ENCODE measurements at regions not wholly inside any gene's neighbourhood (a gene's known extent, or its start where the extent isn't known, plus 50 kb on each side); places are given as distances from the start of the nearest gene placed in this dataset.

DNA sequence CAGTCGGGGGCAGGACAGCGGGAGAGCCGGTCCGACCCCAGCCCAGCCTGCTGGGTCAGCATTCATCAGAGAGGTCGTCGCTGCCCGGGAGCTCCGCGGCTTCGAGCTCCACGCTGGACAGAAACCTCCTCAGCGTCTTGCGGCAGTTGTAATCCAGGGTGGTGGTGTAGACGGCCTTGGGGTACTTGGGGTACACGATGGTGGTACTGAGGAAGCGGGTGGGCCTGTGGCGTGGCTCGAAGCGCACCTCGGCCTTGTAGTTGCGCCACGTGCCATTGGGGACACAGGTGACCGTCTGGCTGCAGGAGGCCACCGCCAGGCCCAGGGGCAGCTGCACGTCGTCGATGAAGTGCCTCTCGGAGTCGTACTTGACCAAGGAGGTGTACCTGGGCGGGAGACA lies 90.5 kb upstream of the RPH3AL start:
- TF ChIP-seq JUN (CRISPR knock-in tag; IDR thresholded peaks at IDR 0.05): no peak
- TF ChIP-seq XBP1 (CRISPR knock-in tag; IDR thresholded peaks at IDR 0.05): no peak
- TF ChIP-seq REXO4 (CRISPR knock-in tag; IDR thresholded peaks at IDR 0.05; ENCODE audit: borderline replicate concordance): no peak
- TF ChIP-seq CREM (IDR thresholded peaks at IDR 0.05): no peak
- TF ChIP-seq CREM (CRISPR knock-in tag; IDR thresholded peaks at IDR 0.05): no peak
- TF ChIP-seq, protein P1, sequence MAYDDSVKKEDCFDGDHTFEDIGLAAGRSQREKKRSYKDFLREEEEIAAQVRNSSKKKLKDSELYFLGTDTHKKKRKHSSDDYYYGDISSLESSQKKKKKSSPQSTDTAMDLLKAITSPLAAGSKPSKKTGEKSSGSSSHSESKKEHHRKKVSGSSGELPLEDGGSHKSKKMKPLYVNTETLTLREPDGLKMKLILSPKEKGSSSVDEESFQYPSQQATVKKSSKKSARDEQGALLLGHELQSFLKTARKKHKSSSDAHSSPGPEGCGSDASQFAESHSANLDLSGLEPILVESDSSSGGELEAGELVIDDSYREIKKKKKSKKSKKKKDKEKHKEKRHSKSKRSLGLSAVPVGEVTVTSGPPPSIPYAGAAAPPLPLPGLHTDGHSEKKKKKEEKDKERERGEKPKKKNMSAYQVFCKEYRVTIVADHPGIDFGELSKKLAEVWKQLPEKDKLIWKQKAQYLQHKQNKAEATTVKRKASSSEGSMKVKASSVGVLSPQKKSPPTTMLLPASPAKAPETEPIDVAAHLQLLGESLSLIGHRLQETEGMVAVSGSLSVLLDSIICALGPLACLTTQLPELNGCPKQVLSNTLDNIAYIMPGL (CRISPR knock-in tag; IDR thresholded peaks at IDR 0.05; ENCODE audit: borderline replicate concordance in 1 of 2, low read depth in 1 of 2): no peak
- TF ChIP-seq HNF4G (IDR thresholded peaks at IDR 0.05; ENCODE audit: borderline replicate concordance, low read depth, low read length): no peak
- TF ChIP-seq HNF4G (CRISPR knock-in tag; IDR thresholded peaks at IDR 0.05; ENCODE audit: borderline replicate concordance, low read depth): no peak

All from HepG2 (cell line).